HUES48 (cell line): ENCODE measurements at regions not wholly inside any gene's neighbourhood (a gene's known extent, or its start where the extent isn't known, plus 50 kb on each side); places are given as distances from the start of the nearest gene placed in this dataset.

Experiments
- H3K27ac ChIP-seq: one replicate; pipeline ENCODE4 v1.7.0; 2013; ENCODE audit warnings: low read depth, low read length, inconsistent platforms
- H3K27me3 ChIP-seq: 2 replicates; pipeline ENCODE4 v1.6.1; 2013; ENCODE audit warnings: mild to moderate bottlenecking, low read length; ENCODE audit not compliant: control insufficient read depth, insufficient read depth
- H3K36me3 ChIP-seq: 2 replicates; pipeline ENCODE4 v1.6.1; 2013; ENCODE audit warnings: low read length; ENCODE audit not compliant: control insufficient read depth, insufficient read depth
- H3K4me1 ChIP-seq: 2 replicates; pipeline ENCODE4 v1.6.1; 2013; ENCODE audit warnings: mild to moderate bottlenecking, low read length; ENCODE audit not compliant: control insufficient read depth, insufficient read depth
- H3K4me3 ChIP-seq: 2 replicates; pipeline ENCODE4 v1.5.1; 2013; ENCODE audit warnings: mild to moderate bottlenecking, low read depth, low read length
- H3K9ac ChIP-seq: 2 replicates; pipeline ENCODE4 v1.6.1; 2013; ENCODE audit warnings: mild to moderate bottlenecking, low read depth, low read length, moderate library complexity
- H3K9me3 ChIP-seq: 2 replicates; pipeline ENCODE4 v1.6.1; 2013; ENCODE audit warnings: low read length; ENCODE audit not compliant: control insufficient read depth, insufficient read depth

DNA sequence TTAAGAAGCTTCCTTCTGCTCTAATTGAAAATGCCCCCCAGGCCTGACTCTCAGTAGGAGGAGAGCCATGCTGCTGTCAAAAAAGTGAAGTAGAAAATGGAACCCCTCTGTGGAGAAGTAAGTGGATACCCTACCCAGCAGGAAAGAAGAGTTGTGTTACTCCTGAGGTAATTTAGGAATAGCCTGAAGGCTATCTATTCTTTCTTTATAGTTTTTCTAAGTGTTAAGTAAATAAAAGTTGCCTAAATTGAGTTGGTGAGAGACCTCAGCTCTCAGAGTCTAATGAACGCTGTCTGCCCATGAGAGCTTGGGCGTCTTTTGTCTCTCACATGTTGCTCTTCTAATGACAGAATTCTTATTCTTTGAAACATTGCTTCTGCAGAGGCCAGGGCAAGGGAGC is 116.2 kb downstream of the NSUN3 start:
- no peaks in the 10 kb centered on the region for H3K9me3 ChIP-seq
- no peaks in the 10 kb centered on the region for H3K36me3 ChIP-seq
- H3K27me3 ChIP-seq: no peaks in the 10 kb centered on the region
- H3K4me1 ChIP-seq: no peaks in the 10 kb centered on the region
- H3K27ac ChIP-seq: no peak overlapping the region
- no peak overlapping the region for H3K4me3 ChIP-seq
- no peak overlapping the region for H3K9ac ChIP-seq

DNA sequence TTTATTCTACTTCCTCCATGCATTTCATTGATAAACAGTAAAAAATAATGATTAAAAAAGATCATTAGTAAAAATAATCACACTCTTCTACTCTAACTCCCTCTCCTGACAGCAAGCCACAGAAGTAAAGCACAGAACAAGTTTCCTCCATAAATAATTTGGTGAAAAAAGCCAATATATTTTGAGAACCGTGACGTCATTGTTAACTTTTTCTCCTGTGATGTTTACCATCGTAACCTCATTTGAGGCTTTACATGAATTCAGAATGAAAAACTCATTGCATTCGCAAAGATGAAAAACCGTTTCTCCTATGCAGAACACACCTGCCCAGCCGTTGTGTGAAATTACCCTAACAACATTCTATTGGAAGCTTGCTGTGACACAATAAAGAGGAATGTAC is 120.7 kb downstream of the NSUN3 start:
- H3K4me1 ChIP-seq: no peaks in the 10 kb centered on the region; the same call in 1 of the 2 replicates
- H3K36me3 ChIP-seq: no peaks in the 10 kb centered on the region
- H3K9ac ChIP-seq: no peak overlapping the region
- H3K4me3 ChIP-seq: no peak overlapping the region
- no peaks in the 10 kb centered on the region for H3K27me3 ChIP-seq
- no peaks in the 10 kb centered on the region for H3K9me3 ChIP-seq
- no peak overlapping the region for H3K27ac ChIP-seq

DNA sequence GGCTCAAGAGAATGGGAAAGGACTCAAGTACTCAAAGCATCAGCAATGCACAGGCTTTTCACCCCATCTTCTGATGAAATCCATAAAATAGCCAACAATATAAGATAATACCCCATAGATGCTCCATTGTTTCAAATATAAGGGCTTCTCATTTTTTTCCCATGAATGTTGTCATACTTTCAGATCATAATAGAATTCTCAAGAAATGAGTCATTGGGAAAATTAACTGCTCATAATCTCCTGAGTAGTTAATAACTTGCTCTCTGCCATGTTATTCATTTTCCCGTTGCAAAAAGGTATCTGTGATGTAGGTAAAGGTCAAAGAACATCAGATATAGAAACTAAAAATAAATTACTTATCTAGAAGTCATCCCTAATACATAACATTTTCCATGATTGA is 121.9 kb downstream of the NSUN3 start:
- H3K27ac ChIP-seq: no peak overlapping the region
- H3K4me3 ChIP-seq: no peak overlapping the region
- H3K9ac ChIP-seq: no peak overlapping the region
- no peaks in the 10 kb centered on the region for H3K27me3 ChIP-seq
- no peaks in the 10 kb centered on the region for H3K36me3 ChIP-seq
- no peaks in the 10 kb centered on the region; the same call in 1 of the 2 replicates for H3K4me1 ChIP-seq
- H3K9me3 ChIP-seq: no peaks in the 10 kb centered on the region

DNA sequence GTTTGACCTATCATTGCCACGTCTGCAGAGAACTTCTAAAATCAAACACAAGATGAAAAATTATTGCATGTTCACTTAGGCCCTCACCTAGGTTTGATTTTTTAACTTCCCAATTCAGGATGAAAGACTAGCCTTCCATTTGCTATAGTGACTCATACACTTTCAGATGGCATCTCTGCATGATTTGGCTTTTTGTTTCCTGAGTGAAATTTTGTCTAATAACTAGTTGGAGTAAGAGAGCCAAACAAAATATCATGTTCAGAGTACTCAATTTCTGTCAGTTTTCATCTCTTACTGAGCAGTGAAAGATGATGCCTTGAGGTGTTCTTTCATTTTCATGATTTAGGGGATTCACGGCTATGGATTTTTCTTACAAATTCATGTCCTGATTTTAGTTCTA is 122.9 kb downstream of the NSUN3 start:
- no peaks in the 10 kb centered on the region for H3K27me3 ChIP-seq
- no peak overlapping the region for H3K4me3 ChIP-seq
- no peaks in the 10 kb centered on the region for H3K9me3 ChIP-seq
- H3K9ac ChIP-seq: no peak overlapping the region
- no peak overlapping the region for H3K27ac ChIP-seq
- H3K36me3 ChIP-seq: no peaks in the 10 kb centered on the region
- no peaks in the 10 kb centered on the region; the same call in 1 of the 2 replicates for H3K4me1 ChIP-seq

DNA sequence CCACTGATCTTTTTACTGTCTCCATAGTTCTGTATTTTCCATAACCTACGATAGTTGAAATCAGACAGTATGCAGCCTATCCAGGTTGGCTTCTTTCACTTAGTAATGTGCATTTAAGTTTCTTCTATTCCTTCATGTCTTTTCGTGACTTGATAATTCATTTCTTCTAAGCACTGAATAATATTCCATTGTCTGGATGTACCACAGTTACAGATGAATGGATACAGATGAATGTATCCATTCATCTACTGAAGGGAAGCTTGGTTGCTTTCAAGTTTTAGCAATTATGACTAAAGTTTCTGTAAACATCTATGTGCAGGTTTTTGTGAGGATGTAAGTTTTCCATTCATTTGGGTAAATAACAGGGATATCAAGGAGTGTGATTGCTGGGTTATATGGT is 124.8 kb downstream of the NSUN3 start:
- no peak overlapping the region for H3K4me3 ChIP-seq
- H3K27ac ChIP-seq: no peak overlapping the region
- no peaks in the 10 kb centered on the region; the same call in 1 of the 2 replicates for H3K4me1 ChIP-seq
- no peak overlapping the region for H3K9ac ChIP-seq
- no peaks in the 10 kb centered on the region for H3K9me3 ChIP-seq
- no peaks in the 10 kb centered on the region for H3K27me3 ChIP-seq
- no peaks in the 10 kb centered on the region for H3K36me3 ChIP-seq

DNA sequence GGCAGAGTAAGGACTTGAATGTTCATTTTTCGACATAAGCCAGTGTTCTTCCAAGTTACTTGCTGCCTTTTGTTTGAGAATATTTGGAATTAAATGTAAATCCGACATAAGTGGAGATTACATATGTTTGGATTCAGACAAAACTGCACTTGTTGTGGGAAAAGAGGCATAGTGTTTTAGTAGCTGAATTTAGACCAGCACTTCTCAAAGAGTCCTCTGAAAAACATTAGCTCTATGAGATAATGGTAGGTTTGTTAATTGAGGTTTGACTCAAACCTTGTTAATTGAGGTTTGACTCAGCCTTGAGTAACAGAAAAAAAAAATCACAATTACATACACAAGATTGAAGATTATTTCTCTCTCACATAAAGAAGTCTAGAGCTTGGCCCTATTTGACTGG is 132.5 kb downstream of the NSUN3 start:
- H3K27me3 ChIP-seq: no peaks in the 10 kb centered on the region
- no peak overlapping the region for H3K9ac ChIP-seq
- no peaks in the 10 kb centered on the region for H3K36me3 ChIP-seq
- H3K4me1 ChIP-seq: no peaks in the 10 kb centered on the region
- H3K27ac ChIP-seq: no peak overlapping the region
- H3K9me3 ChIP-seq: no peaks in the 10 kb centered on the region
- no peak overlapping the region for H3K4me3 ChIP-seq

DNA sequence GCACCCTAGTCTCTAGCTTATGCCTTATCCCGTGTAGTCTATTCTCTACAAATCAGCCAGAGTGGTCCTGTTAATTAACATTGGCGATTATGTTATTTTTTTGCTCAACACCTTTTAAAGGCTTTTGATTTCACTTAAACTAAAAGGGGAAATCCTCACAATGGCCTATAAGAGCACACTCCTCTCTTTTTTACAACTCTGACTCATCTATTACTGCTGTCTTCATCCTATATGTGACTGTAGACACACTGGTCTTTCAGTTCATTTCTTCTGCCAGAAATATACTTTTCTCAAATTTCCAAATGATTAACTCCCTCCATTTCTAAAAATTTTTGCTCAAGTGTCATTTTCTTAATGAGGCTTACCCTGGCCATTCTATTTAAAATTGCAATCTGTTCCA is 143.4 kb downstream of the NSUN3 start:
- H3K36me3 ChIP-seq: no peaks in the 10 kb centered on the region
- H3K27ac ChIP-seq: no peak overlapping the region
- H3K27me3 ChIP-seq: no peaks in the 10 kb centered on the region
- H3K9me3 ChIP-seq: no peaks in the 10 kb centered on the region
- no peak overlapping the region for H3K4me3 ChIP-seq
- no peak overlapping the region for H3K9ac ChIP-seq
- H3K4me1 ChIP-seq: peaks cover 8% of the 10 kb centered on the region

DNA sequence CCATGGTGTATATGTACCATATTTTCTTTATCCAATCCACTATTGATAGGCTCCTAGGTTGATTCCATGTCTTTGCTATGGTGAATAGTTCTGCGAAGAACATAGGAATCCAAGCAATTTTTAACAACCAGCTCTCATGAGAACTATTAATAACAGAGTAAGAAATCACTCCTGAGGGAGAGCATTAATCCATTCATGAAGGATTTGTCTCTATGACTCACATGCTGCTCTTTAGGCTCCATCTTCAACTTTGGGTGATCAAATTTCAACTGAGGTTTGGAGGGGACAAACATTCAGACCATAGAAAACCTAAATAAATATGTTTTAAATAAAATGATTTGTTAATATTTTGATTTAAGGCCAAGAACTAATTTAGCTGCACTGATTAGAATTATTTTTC is 147.4 kb downstream of the NSUN3 start:
- Histone ChIP-seq H3K4me3 (no peak overlapping the region), H3K27ac (no peak overlapping the region), H3K9me3 (no peaks in the 10 kb centered on the region), H3K9ac (no peak overlapping the region), H3K4me1 (no peaks in the 10 kb centered on the region), H3K36me3 (no peaks in the 10 kb centered on the region), H3K27me3 (no peaks in the 10 kb centered on the region)

DNA sequence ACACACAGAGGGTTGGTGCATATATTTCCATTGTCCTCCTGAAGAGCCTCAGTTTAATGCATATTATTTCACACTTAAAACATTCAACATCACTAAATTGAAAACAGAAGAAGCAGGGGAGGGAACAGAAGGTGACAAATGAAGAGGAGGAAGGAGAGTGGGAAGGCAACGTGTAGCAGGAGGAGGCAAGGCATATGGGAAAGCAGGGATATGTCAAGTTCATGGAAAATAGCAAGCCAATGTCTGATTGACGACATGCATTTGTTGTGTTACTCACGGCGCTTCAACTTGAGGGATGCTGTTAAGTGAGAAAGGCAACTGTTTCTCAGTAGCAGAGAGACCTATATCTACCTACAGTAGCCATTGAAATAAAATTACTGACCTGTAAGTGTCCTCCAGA is 154.5 kb downstream of the NSUN3 start:
- Histone ChIP-seq H3K27me3 (no peaks in the 10 kb centered on the region), H3K9ac (no peak overlapping the region)

DNA sequence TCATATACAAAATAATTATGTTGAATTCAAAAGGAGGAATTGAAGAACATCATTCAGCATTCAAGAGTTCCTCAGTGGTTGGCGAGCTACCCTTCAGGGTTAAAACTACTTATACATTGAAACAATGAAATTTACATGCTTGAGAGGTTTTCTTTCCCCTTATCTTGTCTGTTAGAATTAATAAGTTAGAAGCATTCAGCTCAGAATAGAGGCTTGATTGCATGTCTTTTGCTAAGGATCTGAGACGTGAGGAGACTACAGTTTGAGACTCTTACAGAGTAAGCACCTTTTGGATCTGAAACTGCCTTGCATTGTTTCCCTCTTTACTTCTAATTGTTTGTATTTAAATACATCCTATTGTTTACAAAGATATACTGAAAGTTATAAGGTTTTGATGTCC is 157.6 kb downstream of the NSUN3 start:
- H3K36me3 ChIP-seq: no peaks in the 10 kb centered on the region
- no peak overlapping the region for H3K27ac ChIP-seq
- no peaks in the 10 kb centered on the region for H3K27me3 ChIP-seq
- no peaks in the 10 kb centered on the region for H3K4me1 ChIP-seq
- no peak overlapping the region for H3K4me3 ChIP-seq
- no peaks in the 10 kb centered on the region for H3K9me3 ChIP-seq
- H3K9ac ChIP-seq: no peak overlapping the region

More for the DNA sequence above, 154.5 kb downstream of the NSUN3 start:
- Histone ChIP-seq H3K27ac (no peak overlapping the region), H3K9me3 (no peaks in the 10 kb centered on the region), H3K4me3 (no peak overlapping the region), H3K36me3 (no peaks in the 10 kb centered on the region), H3K4me1 (no peaks in the 10 kb centered on the region)

DNA sequence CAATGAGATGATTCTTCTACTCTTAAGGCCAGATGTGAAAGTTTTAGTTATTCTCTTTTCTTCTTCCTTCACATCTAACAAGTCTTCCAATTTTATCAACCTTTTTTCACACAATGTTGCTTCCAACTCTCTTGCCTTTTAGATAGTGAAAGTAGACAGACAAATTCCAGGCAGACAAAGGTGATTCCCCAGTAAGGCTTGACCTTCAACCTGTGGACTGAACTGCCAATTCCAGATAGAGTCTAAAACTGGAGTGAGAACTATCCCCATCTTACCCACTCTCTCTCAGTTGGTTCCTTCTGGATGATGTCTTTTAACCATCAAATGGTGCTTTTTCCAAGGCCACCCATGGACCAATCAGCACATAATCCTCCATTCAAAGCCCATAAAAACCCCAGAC is 159.0 kb downstream of the NSUN3 start:
- H3K4me3 ChIP-seq: no peak overlapping the region

More for the DNA sequence above, 159.0 kb downstream of the NSUN3 start:
- no peaks in the 10 kb centered on the region for H3K9me3 ChIP-seq
- no peak overlapping the region for H3K9ac ChIP-seq
- no peaks in the 10 kb centered on the region for H3K27me3 ChIP-seq
- H3K27ac ChIP-seq: no peak overlapping the region
- H3K4me1 ChIP-seq: no peaks in the 10 kb centered on the region
- no peaks in the 10 kb centered on the region for H3K36me3 ChIP-seq
